WTC11 (cell line): ENCODE measurements at regions not wholly inside any gene's neighbourhood (a gene's known extent, or its start where the extent isn't known, plus 50 kb on each side); places are given as distances from the start of the nearest gene placed in this dataset.

Experiments used
- ATAC-seq: fragments of 200-7000 bp; cut with Tn5 transposase; 2 replicates; pipeline ENCODE4 v1.10.0; 2021; ENCODE audit warnings: mild to moderate bottlenecking, moderate library complexity
- CTCF ChIA-PET: fragments of 300-600 bp; sonication (Branson Sonifier 250); formaldehyde crosslinking; loops from one replicate; lab custom pipeline; 2021; ENCODE audit warnings: antibody characterized with exemption; lab: Charles Lee
- POLR2A ChIA-PET: fragments of 350-600 bp; sonication (Branson Sonifier 250); formaldehyde crosslinking; loops from one replicate; lab custom pipeline; 2021; ENCODE audit warnings: antibody characterized with exemption; lab: Charles Lee
- DNase-seq: peaks from one replicate; pipeline ENCODE4 v3.0.0; 2021; ENCODE audit warnings: low spot score
- H3K27ac Mint-ChIP-seq: 2 replicates; pipeline ENCODE4 v1.8.0; 2021; ENCODE audit warnings: mixed read lengths
- H3K27me3 Mint-ChIP-seq: 2 replicates; pipeline ENCODE4 v1.8.0; 2021; ENCODE audit warnings: low read depth, mild to moderate bottlenecking, moderate library complexity, mixed read lengths
- H3K36me3 Mint-ChIP-seq: 2 replicates; pipeline ENCODE4 v1.8.0; 2021; ENCODE audit warnings: mixed read lengths
- H3K4me1 Mint-ChIP-seq: 2 replicates; pipeline ENCODE4 v1.8.0; 2022; ENCODE audit warnings: mixed read lengths
- H3K4me3 Mint-ChIP-seq: 2 replicates; pipeline ENCODE4 v1.8.0; 2021; ENCODE audit warnings: mild to moderate bottlenecking, moderate library complexity, mixed read lengths
- H3K9me3 Mint-ChIP-seq: 2 replicates; pipeline ENCODE4 v1.8.0; 2021; ENCODE audit warnings: mixed read lengths
- ATF2 ChIP-seq: sonication (generic); formaldehyde crosslinking; IDR thresholded peaks from 2 replicates; pipeline ENCODE4 v1.8.1; 2022; ENCODE audit warnings: low read depth, missing genetic modification reagents, borderline replicate concordance
- ESRRA ChIP-seq: sonication (generic); formaldehyde crosslinking; IDR thresholded peaks from 2 replicates; pipeline ENCODE4 v1.8.1; 2022; ENCODE audit warnings: mild to moderate bottlenecking, missing genetic modification reagents, borderline replicate concordance
- FOXP1 ChIP-seq: sonication (generic); formaldehyde crosslinking; IDR thresholded peaks from 2 replicates; pipeline ENCODE4 v1.8.0; 2022; ENCODE audit warnings: missing genetic modification reagents, mild to moderate bottlenecking, moderate library complexity, borderline replicate concordance
- MLX ChIP-seq: sonication (generic); formaldehyde crosslinking; IDR thresholded peaks from 2 replicates; pipeline ENCODE4 v1.8.1; 2023; ENCODE audit warnings: mild to moderate bottlenecking, missing genetic modification reagents, moderate library complexity
- NFATC4 ChIP-seq: fragments of 250-450 bp; sonication (Bioruptor Pico); IDR thresholded peaks from 2 replicates; pipeline ENCODE4 v1.9.0; 2021; ENCODE audit warnings: mild to moderate bottlenecking
- NFE2L1 ChIP-seq: sonication (generic); formaldehyde crosslinking; IDR thresholded peaks from 2 replicates; pipeline ENCODE4 v1.8.1; 2023; ENCODE audit warnings: missing genetic modification reagents
- NR1H2 ChIP-seq: sonication (generic); formaldehyde crosslinking; IDR thresholded peaks from 2 replicates; pipeline ENCODE4 v1.9.0; 2021; ENCODE audit warnings: mild to moderate bottlenecking, moderate library complexity, missing genetic modification reagents
- OVOL2 ChIP-seq: fragments of 250-450 bp; sonication (Bioruptor Pico); IDR thresholded peaks from 2 replicates; pipeline ENCODE4 v1.9.0; 2021; ENCODE audit warnings: mild to moderate bottlenecking, borderline replicate concordance
- SMAD3 ChIP-seq: sonication (generic); formaldehyde crosslinking; IDR thresholded peaks from 2 replicates; pipeline ENCODE4 v1.8.0; 2022; ENCODE audit warnings: missing genetic modification reagents, mild to moderate bottlenecking, borderline replicate concordance
- SP1 ChIP-seq: sonication (generic); formaldehyde crosslinking; conservative IDR thresholded peaks from 2 replicates; pipeline ENCODE4 v1.8.1; 2022; ENCODE audit warnings: missing genetic modification reagents
- ZBTB21 ChIP-seq: sonication (generic); formaldehyde crosslinking; IDR thresholded peaks from 2 replicates; pipeline ENCODE4 v1.8.1; 2023; ENCODE audit warnings: mild to moderate bottlenecking, missing genetic modification reagents, borderline replicate concordance
- ZNF532 ChIP-seq: fragments of 250-450 bp; sonication (Bioruptor Pico); IDR thresholded peaks from 2 replicates; pipeline ENCODE4 v1.9.0; 2021; ENCODE audit warnings: mild to moderate bottlenecking, borderline replicate concordance
- TF ChIP-seq, protein P1 (sequence below): sonication (generic); formaldehyde crosslinking; IDR thresholded peaks from 2 replicates; pipeline ENCODE4 v1.8.0; 2022; ENCODE audit warnings: missing genetic modification reagents
- TF ChIP-seq, protein P2 (sequence below): sonication (generic); formaldehyde crosslinking; IDR thresholded peaks from 2 replicates; pipeline ENCODE4 v1.8.1; 2023; ENCODE audit warnings: mild to moderate bottlenecking, missing genetic modification reagents, moderate library complexity

GRCh38 chr5:152107220-152107619 is 182.6 kb upstream of the GLRA1 start (continued):
- no peak for TF ChIP-seq ZBTB21 (CRISPR knock-in tag)
- no peak for TF ChIP-seq ATF2 (CRISPR knock-in tag)
- TF ChIP-seq NFATC4 (CRISPR knock-in tag), result no peak
- TF ChIP-seq FOXP1 (CRISPR knock-in tag), result no peak
- no peak for TF ChIP-seq NR1H2
- TF ChIP-seq MLX (CRISPR knock-in tag), result no peak
- TF ChIP-seq, protein P1, sequence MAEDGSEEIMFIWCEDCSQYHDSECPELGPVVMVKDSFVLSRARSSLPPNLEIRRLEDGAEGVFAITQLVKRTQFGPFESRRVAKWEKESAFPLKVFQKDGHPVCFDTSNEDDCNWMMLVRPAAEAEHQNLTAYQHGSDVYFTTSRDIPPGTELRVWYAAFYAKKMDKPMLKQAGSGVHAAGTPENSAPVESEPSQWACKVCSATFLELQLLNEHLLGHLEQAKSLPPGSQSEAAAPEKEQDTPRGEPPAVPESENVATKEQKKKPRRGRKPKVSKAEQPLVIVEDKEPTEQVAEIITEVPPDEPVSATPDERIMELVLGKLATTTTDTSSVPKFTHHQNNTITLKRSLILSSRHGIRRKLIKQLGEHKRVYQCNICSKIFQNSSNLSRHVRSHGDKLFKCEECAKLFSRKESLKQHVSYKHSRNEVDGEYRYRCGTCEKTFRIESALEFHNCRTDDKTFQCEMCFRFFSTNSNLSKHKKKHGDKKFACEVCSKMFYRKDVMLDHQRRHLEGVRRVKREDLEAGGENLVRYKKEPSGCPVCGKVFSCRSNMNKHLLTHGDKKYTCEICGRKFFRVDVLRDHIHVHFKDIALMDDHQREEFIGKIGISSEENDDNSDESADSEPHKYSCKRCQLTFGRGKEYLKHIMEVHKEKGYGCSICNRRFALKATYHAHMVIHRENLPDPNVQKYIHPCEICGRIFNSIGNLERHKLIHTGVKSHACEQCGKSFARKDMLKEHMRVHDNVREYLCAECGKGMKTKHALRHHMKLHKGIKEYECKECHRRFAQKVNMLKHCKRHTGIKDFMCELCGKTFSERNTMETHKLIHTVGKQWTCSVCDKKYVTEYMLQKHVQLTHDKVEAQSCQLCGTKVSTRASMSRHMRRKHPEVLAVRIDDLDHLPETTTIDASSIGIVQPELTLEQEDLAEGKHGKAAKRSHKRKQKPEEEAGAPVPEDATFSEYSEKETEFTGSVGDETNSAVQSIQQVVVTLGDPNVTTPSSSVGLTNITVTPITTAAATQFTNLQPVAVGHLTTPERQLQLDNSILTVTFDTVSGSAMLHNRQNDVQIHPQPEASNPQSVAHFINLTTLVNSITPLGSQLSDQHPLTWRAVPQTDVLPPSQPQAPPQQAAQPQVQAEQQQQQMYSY (CRISPR knock-in tag), result no peak
- TF ChIP-seq SMAD3 (CRISPR knock-in tag), result no peak
- TF ChIP-seq SP1, result no peak
- TF ChIP-seq ZNF532 (CRISPR knock-in tag), result no peak
- TF ChIP-seq, all 79 proteins: peak for 0

DNA sequence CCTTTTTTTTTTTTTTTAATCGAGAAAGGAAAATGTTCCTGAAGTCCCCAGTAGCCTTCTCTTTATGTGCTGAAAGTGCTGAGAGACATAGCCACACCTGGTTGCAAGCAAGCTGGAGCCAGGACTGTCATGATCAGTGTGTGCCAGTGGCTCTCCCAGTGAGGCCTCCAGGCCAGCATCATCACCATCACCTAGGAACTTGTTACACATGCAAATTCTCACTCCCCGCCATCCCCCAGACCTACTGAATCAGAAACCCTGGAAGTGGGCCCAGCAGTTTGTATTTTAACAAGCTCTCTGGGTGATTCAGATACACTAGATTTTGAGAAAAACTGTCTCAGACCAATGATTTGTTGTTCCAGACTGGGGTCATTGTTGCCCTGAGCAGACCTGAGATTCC is 181.9 kb upstream of the GLRA1 start:
- no peak overlapping the region for H3K4me3 Mint-ChIP-seq
- H3K9me3 Mint-ChIP-seq, result peaks cover 9% of the 10 kb centered on the region
- TF ChIP-seq, protein P2, sequence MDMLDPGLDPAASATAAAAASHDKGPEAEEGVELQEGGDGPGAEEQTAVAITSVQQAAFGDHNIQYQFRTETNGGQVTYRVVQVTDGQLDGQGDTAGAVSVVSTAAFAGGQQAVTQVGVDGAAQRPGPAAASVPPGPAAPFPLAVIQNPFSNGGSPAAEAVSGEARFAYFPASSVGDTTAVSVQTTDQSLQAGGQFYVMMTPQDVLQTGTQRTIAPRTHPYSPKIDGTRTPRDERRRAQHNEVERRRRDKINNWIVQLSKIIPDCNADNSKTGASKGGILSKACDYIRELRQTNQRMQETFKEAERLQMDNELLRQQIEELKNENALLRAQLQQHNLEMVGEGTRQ (CRISPR knock-in tag), result no peak
- TF ChIP-seq NFE2L1 (CRISPR knock-in tag), result no peak
- TF ChIP-seq OVOL2, result no peak
- no peak for TF ChIP-seq ESRRA
- CTCF ChIA-PET, result no interaction called here
- no peak overlapping the region for H3K27ac Mint-ChIP-seq
- no peak for DNase-seq
- POLR2A ChIA-PET, result interaction anchor here (0.5 to 0.8 kb wide), 2 partner anchors 343 to 469 kb away, joined by 5 to 6 read pairs; no protein-coding TSS in a partner anchor
- H3K36me3 Mint-ChIP-seq, result no peaks in the 10 kb centered on the region
- no peaks in the 10 kb centered on the region for H3K27me3 Mint-ChIP-seq
- peaks cover 5% of the 10 kb centered on the region for H3K4me1 Mint-ChIP-seq
- ATAC-seq, result peak; percentile 51
